B cell (primary cell): ENCODE measurements at regions not wholly inside any gene's neighbourhood (a gene's known extent, or its start where the extent isn't known, plus 50 kb on each side); places are given as distances from the start of the nearest gene placed in this dataset.

ENCODE experiments used
- ATAC-seq: fragments of 200-7000 bp; cut with Tn5 transposase; one replicate; pipeline ENCODE4 v1.10.0; 2021; ENCODE audit warnings: low read depth, mild to moderate bottlenecking, moderate number of reproducible peaks, moderate library complexity
- CTCF ChIA-PET: fragments of 350-600 bp; sonication (Branson Sonifier 250); formaldehyde crosslinking; loops from one replicate; lab custom pipeline; 2021; ENCODE audit warnings: antibody characterized with exemption, inconsistent platforms; lab: Charles Lee
- POLR2A ChIA-PET: fragments of 350-600 bp; sonication (Branson Sonifier 250); formaldehyde crosslinking; loops from one replicate; lab custom pipeline; 2021; ENCODE audit warnings: antibody characterized with exemption; lab: Charles Lee
- DNase-seq: peaks from one replicate; pipeline ENCODE4 v3.0.0; 2013
- H2AFZ ChIP-seq: 2 replicates; pipeline ENCODE4 v1.6.1; 2012; ENCODE audit warnings: mild to moderate bottlenecking, low read depth, low read length; ENCODE audit not compliant: insufficient read depth, poor library complexity, severe bottlenecking
- H3K27ac ChIP-seq, 2 donors: 1 replicate in 1 of 2; 2 replicates in 1 of 2; pipeline ENCODE4 v1.5.1; 2012 to 2013; ENCODE audit warnings: low read length in 2 of 2, mild to moderate bottlenecking in 2 of 2, moderate library complexity in 1 of 2
- H3K27me3 ChIP-seq, 4 experiments: fragments of 200-600 bp in 1 of 4; sonication (generic) in 1 of 4; replicated peaks in 1 of 4; 1 replicate in 2 of 4; 2 replicates in 2 of 4; pipeline versions ENCODE4 v1.6.1 to v1.7.0; 2013 to 2016; ENCODE audit warnings: low read length in 3 of 4, mild to moderate bottlenecking in 2 of 4, mixed read lengths in 1 of 4, moderate library complexity in 1 of 4; ENCODE audit not compliant: insufficient read depth in 4 of 4, control insufficient read depth in 3 of 4; ENCODE audit errors: control extremely low read depth in 1 of 4
- H3K36me3 ChIP-seq, 2 experiments: replicated peaks in 1 of 2; 1 replicate in 1 of 2; 2 replicates in 1 of 2; pipeline versions ENCODE4 v1.6.1 to v1.7.1; 2013; ENCODE audit warnings: low read length in 1 of 2; ENCODE audit not compliant: insufficient read depth in 2 of 2, control insufficient read depth in 1 of 2; ENCODE audit errors: control extremely low read depth in 1 of 2, extremely low read depth in 1 of 2
- H3K4me1 ChIP-seq, 2 donors: fragments of 200-600 bp in 1 of 2; sonication (generic) in 1 of 2; 1 replicate in 1 of 2; 2 replicates in 1 of 2; pipeline versions ENCODE4 v1.5.1 to v1.6.1; 2013 to 2017; ENCODE audit warnings: low read length in 2 of 2; ENCODE audit not compliant: control insufficient read depth in 2 of 2, insufficient read depth in 2 of 2
- H3K4me2 ChIP-seq: replicated peaks from 2 replicates; pipeline ENCODE3; 2012; ENCODE audit warnings: mild to moderate bottlenecking, low read depth, low read length; ENCODE audit not compliant: poor library complexity, severe bottlenecking
- H3K4me3 ChIP-seq, 5 experiments: fragments of 200-600 bp in 1 of 5; sonication (generic) in 1 of 5; 1 replicate in 3 of 5; 2 replicates in 2 of 5; pipeline versions ENCODE4 v1.5.1 to v1.7.0; 2011 to 2016; ENCODE audit warnings: low read length in 4 of 5, mild to moderate bottlenecking in 4 of 5, low read depth in 2 of 5, control low read depth in 1 of 5, moderate library complexity in 1 of 5; ENCODE audit not compliant: insufficient read depth in 1 of 5; ENCODE audit errors: control extremely low read depth in 1 of 5, extremely low read depth in 1 of 5
- H3K79me2 ChIP-seq: fragments of 200-600 bp; sonication (generic); one replicate; pipeline ENCODE4 v1.6.0; 2016; ENCODE audit warnings: low read length; ENCODE audit not compliant: control insufficient read depth, insufficient read depth
- H3K9ac ChIP-seq: fragments of 200-600 bp; sonication (generic); 2 replicates; pipeline ENCODE4 v1.6.1; 2017; ENCODE audit warnings: mild to moderate bottlenecking, low read length, moderate library complexity
- H3K9me3 ChIP-seq, 3 donors: one replicate each; pipeline versions ENCODE4 v1.6.1 to v1.7.1; 2013; ENCODE audit warnings: low read length in 2 of 3; ENCODE audit not compliant: control insufficient read depth in 2 of 3, insufficient read depth in 1 of 3; ENCODE audit errors: control extremely low read depth in 1 of 3
- H4K20me1 ChIP-seq: 2 replicates; pipeline ENCODE4 v1.6.0; 2012; ENCODE audit warnings: mild to moderate bottlenecking, low read length; ENCODE audit not compliant: insufficient read depth, control insufficient read depth, poor library complexity, severe bottlenecking
- H3K27ac Mint-ChIP-seq: one replicate; pipeline ENCODE4 v1.8.0; 2021; ENCODE audit warnings: mixed read lengths
- H3K27me3 Mint-ChIP-seq: one replicate; pipeline ENCODE4 v1.8.0; 2021; ENCODE audit warnings: mixed read lengths
- H3K4me1 Mint-ChIP-seq: one replicate; pipeline ENCODE4 v1.8.0; 2021; ENCODE audit warnings: mixed read lengths
- H3K4me3 Mint-ChIP-seq: one replicate; pipeline ENCODE4 v1.8.0; 2021; ENCODE audit warnings: mixed read lengths
- H3K9me3 Mint-ChIP-seq: one replicate; pipeline ENCODE4 v1.8.0; 2022; ENCODE audit warnings: mixed read lengths; ENCODE audit not compliant: insufficient read depth
- CTCF ChIP-seq: fragments of 200-600 bp; IDR thresholded peaks from one replicate; pipeline ENCODE4 v1.8.0; 2022; ENCODE audit warnings: antibody characterized with exemption, mild to moderate bottlenecking
- EZH2 ChIP-seq: IDR thresholded peaks from 2 replicates; pipeline ENCODE4 v1.6.1; 2012; ENCODE audit warnings: borderline replicate concordance, low read depth, mild to moderate bottlenecking, moderate library complexity, low read length; ENCODE audit not compliant: insufficient read depth, poor library complexity, severe bottlenecking
- WGBS: methylation state at CpG from one replicate; pipeline ENCODE4 v1.1.5; 2013; ENCODE audit warnings: missing lambda C conversion rate; ENCODE audit not compliant: insufficient coverage; 5-methylcytosine and 5-hydroxymethylcytosine counted together
- intact Hi-C: fragments of 100-400 bp; cut with micrococcal nuclease; formaldehyde crosslinking; loops from one replicate; pipeline ENCODE4 v1.10.0; 2022

DNA sequence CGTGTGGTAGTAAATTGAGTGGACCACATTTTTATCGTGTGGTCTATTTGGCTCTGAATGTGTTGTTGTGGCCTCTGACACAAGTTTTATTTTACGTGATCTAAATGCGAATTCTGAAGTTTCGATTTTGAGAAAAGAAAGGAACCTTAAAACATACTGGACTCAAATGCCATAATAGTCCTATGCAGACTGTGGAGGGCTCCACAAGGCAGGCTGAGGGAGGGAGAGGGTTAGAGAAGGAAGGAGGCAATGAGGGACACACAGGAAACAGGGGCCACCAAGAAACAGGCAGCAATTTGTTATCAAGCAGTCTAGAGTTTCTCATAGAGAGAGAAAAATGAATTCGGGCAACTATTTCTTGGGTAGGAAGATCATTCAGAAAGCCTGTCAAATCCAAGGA lies 110.4 kb upstream of the SEMA6A start:
- H3K27ac ChIP-seq: no peak overlapping the region
- no peaks in the 10 kb centered on the region for H3K79me2 ChIP-seq
- no peak overlapping the region for H2AFZ ChIP-seq
- H3K4me3 Mint-ChIP-seq: no peak overlapping the region
- no peaks in the 10 kb centered on the region for H3K9me3 ChIP-seq
- peaks cover 6% of the 10 kb centered on the region for H3K4me1 Mint-ChIP-seq
- H3K4me1 ChIP-seq: peaks cover 0 to 13% of the 10 kb centered on the region in 2 donors
- no peaks in the 10 kb centered on the region for H3K9me3 Mint-ChIP-seq
- no peak overlapping the region for H3K9ac ChIP-seq
- no peaks in the 10 kb centered on the region for H3K27me3 ChIP-seq
- intact Hi-C loops: no loop called here
- no peak overlapping the region for H3K4me2 ChIP-seq
- no peaks in the 10 kb centered on the region for H3K36me3 ChIP-seq
- no peaks in the 10 kb centered on the region for H4K20me1 ChIP-seq
- 81% methylated on average over 3 of the region's 6 CpGs for WGBS
- no peak for TF ChIP-seq EZH2
- TF ChIP-seq CTCF: no peak
- no peak overlapping the region for H3K27ac Mint-ChIP-seq
- ChIA-PET CTCF (no interaction called here), POLR2A (no interaction called here)
- no peak overlapping the region for H3K4me3 ChIP-seq
- no peak for ATAC-seq
- H3K27me3 Mint-ChIP-seq: no peaks in the 10 kb centered on the region
- DNase-seq: no peak

DNA sequence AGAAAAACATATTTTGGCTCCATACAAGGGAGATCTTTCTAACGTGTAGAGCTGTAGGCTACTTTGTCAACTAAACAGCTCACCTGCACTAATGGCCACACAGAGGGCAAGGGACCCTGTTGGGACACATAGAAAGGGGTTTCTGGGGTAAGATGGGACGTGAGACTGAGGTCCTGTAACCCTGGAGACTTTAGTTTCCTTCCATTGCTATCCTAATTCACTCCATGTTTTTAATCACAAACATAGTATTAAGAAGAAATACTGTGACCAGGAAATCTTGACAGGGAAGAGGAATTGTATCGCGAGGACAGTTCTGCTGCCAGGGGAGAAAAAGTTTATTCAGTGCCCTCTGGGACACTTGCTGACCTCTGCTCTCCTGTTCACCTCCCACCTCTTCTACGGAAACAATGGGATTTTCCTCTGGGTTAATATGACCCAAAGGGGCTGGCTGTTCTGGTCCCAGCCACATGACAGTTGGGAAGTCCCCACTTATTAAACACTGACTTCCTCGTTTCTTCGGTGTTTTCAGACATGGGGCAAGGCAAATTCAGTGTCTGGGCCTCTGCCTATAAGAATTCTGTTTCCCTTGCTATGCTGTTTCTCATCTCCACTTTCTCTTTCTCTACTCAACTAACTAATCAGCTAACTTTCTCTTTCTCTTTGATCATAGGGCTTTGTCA lies 106.9 kb upstream of the SEMA6A start:
- no peaks in the 10 kb centered on the region for H4K20me1 ChIP-seq
- Mint-ChIP-seq H3K4me1 (peaks cover 6% of the 10 kb centered on the region), H3K9me3 (no peaks in the 10 kb centered on the region), H3K4me3 (peak overlapping the region; percentile 43), H3K27ac (peak overlapping the region; percentile 42), H3K27me3 (no peaks in the 10 kb centered on the region)
- H3K79me2 ChIP-seq: no peaks in the 10 kb centered on the region
- H3K36me3 ChIP-seq: no peaks in the 10 kb centered on the region
- H2AFZ ChIP-seq: peak overlapping the region; percentile 44
- no peaks in the 10 kb centered on the region for H3K27me3 ChIP-seq
- peaks cover 0 to 13% of the 10 kb centered on the region in 2 donors for H3K4me1 ChIP-seq
- H3K27ac ChIP-seq: peak overlapping the region; percentile 10 to 35
- 38% methylated on average over 4 of the region's 7 CpGs for WGBS
- DNase-seq (peak; percentile 64), ATAC-seq (peak; percentile 66)
- H3K9me3 ChIP-seq: no peaks in the 10 kb centered on the region
- POLR2A ChIA-PET: no interaction called here
- H3K9ac ChIP-seq: peak overlapping the region; percentile 18
- TF ChIP-seq CTCF (no peak), EZH2 (no peak)
- peak overlapping the region; percentile 20 for H3K4me2 ChIP-seq
- no peak overlapping the region for H3K4me3 ChIP-seq
- CTCF ChIA-PET: no interaction called here
- intact Hi-C loops: no loop called here
